ENCODE measurements at regions not wholly inside any gene's neighbourhood (a gene's known extent, or its start where the extent isn't known, plus 50 kb on each side); places are given as distances from the start of the nearest gene placed in this dataset.

- H3K36me3 ChIP-seq (ENCODE audit: control insufficient read depth in 1 of 2, insufficient read depth in 2 of 2, low read depth in 1 of 2, low read length in 2 of 2): no peaks in the 10 kb centered on the region
Observed at GRCh38 chr2:8626572-8626971, 55.3 kb upstream of the ID2 start.

GRCh38 chr2:8627019-8627691 is 54.7 kb upstream of the ID2 start:
- Histone ChIP-seq H2BK12ac (ENCODE audit: low read length in 2 of 2) (peak overlapping the region in 1 of 2 experiments; percentile 66), H3K4ac (ENCODE audit: low read depth in 1 of 2, low read length in 2 of 2) (no peak overlapping the region), H2AK5ac (ENCODE audit: low read length, severe bottlenecking) (no peak overlapping the region), H2BK15ac (ENCODE audit: low read depth, poor library complexity, severe bottlenecking) (no peak overlapping the region), H3K23ac (ENCODE audit: low read length in 2 of 2) (no peak overlapping the region), H2BK5ac (ENCODE audit: low read depth, low read length, poor library complexity, severe bottlenecking) (no peak overlapping the region), H3K9me3 (ENCODE audit: control insufficient read depth, low read length) (no peaks in the 10 kb centered on the region), H4K8ac (ENCODE audit: low read length) (no peak overlapping the region), H3K27ac (ENCODE audit: low read length, poor library complexity, severe bottlenecking) (no peak overlapping the region), H3K4me2 (ENCODE audit: low read length, poor library complexity, severe bottlenecking) (no peak overlapping the region), H3K4me1 (ENCODE audit: control insufficient read depth, insufficient read depth, low read depth, low read length) (peaks cover 17% of the 10 kb centered on the region), H3K18ac (ENCODE audit: low read depth in 1 of 2, low read length in 2 of 2) (no peak overlapping the region), H3K36me3 (ENCODE audit: control insufficient read depth in 1 of 2, insufficient read depth in 2 of 2, low read depth in 1 of 2, low read length in 2 of 2) (no peaks in the 10 kb centered on the region), H3K27me3 (ENCODE audit: control insufficient read depth in 1 of 2, insufficient read depth in 1 of 2, low read length in 2 of 2) (peaks cover 0 to 26% of the 10 kb centered on the region in 2 experiments), H3K79me1 (replicated peaks; ENCODE audit: low read length, poor library complexity, severe bottlenecking) (no peaks in the 10 kb centered on the region), H3K9ac (ENCODE audit: low read length) (no peak overlapping the region), H3K14ac (ENCODE audit: low read length in 2 of 2) (no peak overlapping the region), H4K91ac (ENCODE audit: low read length) (no peak overlapping the region), H2AFZ (ENCODE audit: low read depth, low read length) (no peak overlapping the region), H2BK120ac (ENCODE audit: low read depth, low read length) (no peak overlapping the region), H3K4me3 (ENCODE audit: insufficient read depth in 1 of 2, low read depth in 1 of 2, low read length in 2 of 2) (no peak overlapping the region)
- WGBS: 89% methylated on average over 20 of the region's 20 CpGs
- no peak for DNase-seq

More at GRCh38 chr2:8626572-8626971, 55.3 kb upstream of the ID2 start:
- no peak overlapping the region for H3K4ac ChIP-seq (ENCODE audit: low read depth in 1 of 2, low read length in 2 of 2)
- peaks cover 0 to 22% of the 10 kb centered on the region in 2 experiments for H3K27me3 ChIP-seq (ENCODE audit: control insufficient read depth in 1 of 2, insufficient read depth in 1 of 2, low read length in 2 of 2)
- H2BK12ac ChIP-seq (ENCODE audit: low read length in 2 of 2): peak overlapping the region in 1 of 2 experiments; percentile 66
- no peak overlapping the region for H2BK120ac ChIP-seq (ENCODE audit: low read depth, low read length)
- no peak overlapping the region for H3K9ac ChIP-seq (ENCODE audit: low read length)
- no peak overlapping the region for H3K23ac ChIP-seq (ENCODE audit: low read length in 2 of 2)
- H2AFZ ChIP-seq (ENCODE audit: low read depth, low read length): no peak overlapping the region
- peak overlapping the region in 1 of 2 experiments; percentile 84 for H3K14ac ChIP-seq (ENCODE audit: low read length in 2 of 2)
- H2BK15ac ChIP-seq (ENCODE audit: low read depth, poor library complexity, severe bottlenecking): no peak overlapping the region
- no peaks in the 10 kb centered on the region for H3K79me1 ChIP-seq (replicated peaks; ENCODE audit: low read length, poor library complexity, severe bottlenecking)
- WGBS: 96% methylated on average over 8 of the region's 8 CpGs
- no peak overlapping the region for H3K4me2 ChIP-seq (ENCODE audit: low read length, poor library complexity, severe bottlenecking)
- H3K4me3 ChIP-seq (ENCODE audit: insufficient read depth in 1 of 2, low read depth in 1 of 2, low read length in 2 of 2): no peak overlapping the region
- peak overlapping the region in 1 of 2 experiments; percentile 75 for H3K18ac ChIP-seq (ENCODE audit: low read depth in 1 of 2, low read length in 2 of 2)
- no peak overlapping the region for H3K27ac ChIP-seq (ENCODE audit: low read length, poor library complexity, severe bottlenecking)
- H3K9me3 ChIP-seq (ENCODE audit: control insufficient read depth, low read length): no peaks in the 10 kb centered on the region
- H2BK5ac ChIP-seq (ENCODE audit: low read depth, low read length, poor library complexity, severe bottlenecking): no peak overlapping the region
- DNase-seq: no peak
- peak overlapping the region; percentile 2 for H4K8ac ChIP-seq (ENCODE audit: low read length)
- peaks cover 17% of the 10 kb centered on the region for H3K4me1 ChIP-seq (ENCODE audit: control insufficient read depth, insufficient read depth, low read depth, low read length)
- peak overlapping the region; percentile 0 for H4K91ac ChIP-seq (ENCODE audit: low read length)
- H2AK5ac ChIP-seq (ENCODE audit: low read length, severe bottlenecking): no peak overlapping the region

- Histone ChIP-seq H3K14ac (ENCODE audit: low read length in 2 of 2) (no peak overlapping the region), H3K27me3 (ENCODE audit: control insufficient read depth in 1 of 2, insufficient read depth in 1 of 2, low read length in 2 of 2) (peaks cover 0 to 24% of the 10 kb centered on the region in 2 experiments), H2BK5ac (ENCODE audit: low read depth, low read length, poor library complexity, severe bottlenecking) (no peak overlapping the region), H4K91ac (ENCODE audit: low read length) (no peak overlapping the region), H3K23ac (ENCODE audit: low read length in 2 of 2) (no peak overlapping the region), H4K8ac (ENCODE audit: low read length) (no peak overlapping the region), H3K9me3 (ENCODE audit: control insufficient read depth, low read length) (no peaks in the 10 kb centered on the region), H3K9ac (ENCODE audit: low read length) (no peak overlapping the region), H3K4ac (ENCODE audit: low read depth in 1 of 2, low read length in 2 of 2) (no peak overlapping the region), H3K4me3 (ENCODE audit: insufficient read depth in 1 of 2, low read depth in 1 of 2, low read length in 2 of 2) (no peak overlapping the region), H3K18ac (ENCODE audit: low read depth in 1 of 2, low read length in 2 of 2) (peak overlapping the region in 1 of 2 experiments; percentile 38), H3K36me3 (ENCODE audit: control insufficient read depth in 1 of 2, insufficient read depth in 2 of 2, low read depth in 1 of 2, low read length in 2 of 2) (no peaks in the 10 kb centered on the region), H3K27ac (ENCODE audit: low read length, poor library complexity, severe bottlenecking) (no peak overlapping the region), H3K79me1 (replicated peaks; ENCODE audit: low read length, poor library complexity, severe bottlenecking) (no peaks in the 10 kb centered on the region), H2AFZ (ENCODE audit: low read depth, low read length) (no peak overlapping the region), H2BK120ac (ENCODE audit: low read depth, low read length) (no peak overlapping the region), H2BK15ac (ENCODE audit: low read depth, poor library complexity, severe bottlenecking) (peak overlapping the region; percentile 6), H2BK12ac (ENCODE audit: low read length in 2 of 2) (no peak overlapping the region), H3K4me2 (ENCODE audit: low read length, poor library complexity, severe bottlenecking) (no peak overlapping the region), H2AK5ac (ENCODE audit: low read length, severe bottlenecking) (no peak overlapping the region), H3K4me1 (ENCODE audit: control insufficient read depth, insufficient read depth, low read depth, low read length) (peaks cover 17% of the 10 kb centered on the region)
- DNase-seq: no peak
- 92% methylated on average over 14 of the region's 14 CpGs for WGBS
Observed at GRCh38 chr2:8627692-8628085, 54.2 kb upstream of the ID2 start.

- WGBS: 79% methylated on average over 15 of the region's 18 CpGs
- DNase-seq: no peak
- H3K9ac ChIP-seq (ENCODE audit: low read length): no peak overlapping the region
Observed at GRCh38 chr2:8628179-8628865, 53.5 kb upstream of the ID2 start.

More at GRCh38 chr2:8628179-8628865, 53.5 kb upstream of the ID2 start:
- Histone ChIP-seq H3K9me3 (ENCODE audit: control insufficient read depth, low read length) (no peaks in the 10 kb centered on the region), H4K8ac (ENCODE audit: low read length) (no peak overlapping the region), H4K91ac (ENCODE audit: low read length) (peak overlapping the region; percentile 18), H3K23ac (ENCODE audit: low read length in 2 of 2) (no peak overlapping the region), H3K18ac (ENCODE audit: low read depth in 1 of 2, low read length in 2 of 2) (no peak overlapping the region), H3K79me1 (replicated peaks; ENCODE audit: low read length, poor library complexity, severe bottlenecking) (no peaks in the 10 kb centered on the region), H3K4me3 (ENCODE audit: insufficient read depth in 1 of 2, low read depth in 1 of 2, low read length in 2 of 2) (no peak overlapping the region), H2AFZ (ENCODE audit: low read depth, low read length) (no peak overlapping the region), H3K36me3 (ENCODE audit: control insufficient read depth in 1 of 2, insufficient read depth in 2 of 2, low read depth in 1 of 2, low read length in 2 of 2) (no peaks in the 10 kb centered on the region), H2BK120ac (ENCODE audit: low read depth, low read length) (no peak overlapping the region), H3K4me2 (ENCODE audit: low read length, poor library complexity, severe bottlenecking) (no peak overlapping the region), H3K4ac (ENCODE audit: low read depth in 1 of 2, low read length in 2 of 2) (no peak overlapping the region), H2BK5ac (ENCODE audit: low read depth, low read length, poor library complexity, severe bottlenecking) (no peak overlapping the region), H3K27ac (ENCODE audit: low read length, poor library complexity, severe bottlenecking) (no peak overlapping the region), H3K27me3 (ENCODE audit: control insufficient read depth in 1 of 2, insufficient read depth in 1 of 2, low read length in 2 of 2) (peaks cover 0 to 24% of the 10 kb centered on the region in 2 experiments), H2BK12ac (ENCODE audit: low read length in 2 of 2) (no peak overlapping the region), H2BK15ac (ENCODE audit: low read depth, poor library complexity, severe bottlenecking) (peak overlapping the region; percentile 49), H3K14ac (ENCODE audit: low read length in 2 of 2) (no peak overlapping the region), H3K4me1 (ENCODE audit: control insufficient read depth, insufficient read depth, low read depth, low read length) (peaks cover 23% of the 10 kb centered on the region), H2AK5ac (ENCODE audit: low read length, severe bottlenecking) (peak overlapping the region; percentile 6)

All from mesenchymal stem cell (in vitro differentiated cells and primary cell).